ENCODE measurements at regions not wholly inside any gene's neighbourhood (a gene's known extent, or its start where the extent isn't known, plus 50 kb on each side); places are given as distances from the start of the nearest gene placed in this dataset.

DNA sequence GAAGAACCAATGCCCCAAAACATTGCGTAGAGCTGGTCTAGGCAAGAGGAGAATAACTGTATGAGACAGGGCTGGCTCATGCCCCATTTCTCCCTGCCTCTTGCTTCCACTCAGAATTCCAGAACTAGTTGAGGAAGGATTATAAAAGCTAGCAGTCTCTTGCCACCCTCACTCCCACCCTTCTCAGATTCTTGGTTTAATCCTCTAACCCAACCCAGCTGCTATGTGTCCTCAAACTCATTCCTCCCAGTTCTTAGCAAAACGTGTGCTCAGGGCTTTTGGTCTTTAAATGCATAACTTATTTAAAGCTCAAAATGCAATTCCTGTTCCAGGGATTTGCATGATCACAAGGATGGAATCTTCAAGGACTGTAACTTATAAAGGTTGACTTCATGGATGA is 466.3 kb downstream of the COG6 start:
- Histone ChIP-seq H3K9me3 (ENCODE audit: control insufficient read depth, insufficient read depth, low read length) (peaks cover 9% of the 10 kb centered on the region; the same call in 1 of the 2 replicates), H3K4me2 (ENCODE audit: low read length) (no peak overlapping the region), H3K9me2 (replicated peaks; ENCODE audit: control insufficient read depth, low read length) (no peaks in the 10 kb centered on the region), H3K36me3 (ENCODE audit: control insufficient read depth, low read length) (peaks cover 3% of the 10 kb centered on the region), H3K4me1 (ENCODE audit: control insufficient read depth, low read length) (peaks cover 56% of the 10 kb centered on the region), H4K20me1 (ENCODE audit: control insufficient read depth, insufficient read depth, low read depth, low read length) (no peaks in the 10 kb centered on the region), H3K79me2 (ENCODE audit: control insufficient read depth, low read length) (no peaks in the 10 kb centered on the region), H3K4me3 (ENCODE audit: low read length) (no peak overlapping the region), H3F3A (ENCODE audit: control insufficient read depth, insufficient read depth) (peaks cover 18% of the 10 kb centered on the region), H3K27me3 (ENCODE audit: control insufficient read depth, low read length) (no peaks in the 10 kb centered on the region), H3K27ac (ENCODE audit: low read depth, low read length) (no peak overlapping the region)
- TF ChIP-seq EZH2phosphoT487 (IDR thresholded peaks at IDR 0.05; ENCODE audit: borderline replicate concordance, low read length) = no peak
- TF ChIP-seq, protein P1, sequence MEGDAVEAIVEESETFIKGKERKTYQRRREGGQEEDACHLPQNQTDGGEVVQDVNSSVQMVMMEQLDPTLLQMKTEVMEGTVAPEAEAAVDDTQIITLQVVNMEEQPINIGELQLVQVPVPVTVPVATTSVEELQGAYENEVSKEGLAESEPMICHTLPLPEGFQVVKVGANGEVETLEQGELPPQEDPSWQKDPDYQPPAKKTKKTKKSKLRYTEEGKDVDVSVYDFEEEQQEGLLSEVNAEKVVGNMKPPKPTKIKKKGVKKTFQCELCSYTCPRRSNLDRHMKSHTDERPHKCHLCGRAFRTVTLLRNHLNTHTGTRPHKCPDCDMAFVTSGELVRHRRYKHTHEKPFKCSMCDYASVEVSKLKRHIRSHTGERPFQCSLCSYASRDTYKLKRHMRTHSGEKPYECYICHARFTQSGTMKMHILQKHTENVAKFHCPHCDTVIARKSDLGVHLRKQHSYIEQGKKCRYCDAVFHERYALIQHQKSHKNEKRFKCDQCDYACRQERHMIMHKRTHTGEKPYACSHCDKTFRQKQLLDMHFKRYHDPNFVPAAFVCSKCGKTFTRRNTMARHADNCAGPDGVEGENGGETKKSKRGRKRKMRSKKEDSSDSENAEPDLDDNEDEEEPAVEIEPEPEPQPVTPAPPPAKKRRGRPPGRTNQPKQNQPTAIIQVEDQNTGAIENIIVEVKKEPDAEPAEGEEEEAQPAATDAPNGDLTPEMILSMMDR (IDR thresholded peaks at IDR 0.05; ENCODE audit: low read depth, low read length, poor library complexity, severe bottlenecking) = no peak

DNA sequence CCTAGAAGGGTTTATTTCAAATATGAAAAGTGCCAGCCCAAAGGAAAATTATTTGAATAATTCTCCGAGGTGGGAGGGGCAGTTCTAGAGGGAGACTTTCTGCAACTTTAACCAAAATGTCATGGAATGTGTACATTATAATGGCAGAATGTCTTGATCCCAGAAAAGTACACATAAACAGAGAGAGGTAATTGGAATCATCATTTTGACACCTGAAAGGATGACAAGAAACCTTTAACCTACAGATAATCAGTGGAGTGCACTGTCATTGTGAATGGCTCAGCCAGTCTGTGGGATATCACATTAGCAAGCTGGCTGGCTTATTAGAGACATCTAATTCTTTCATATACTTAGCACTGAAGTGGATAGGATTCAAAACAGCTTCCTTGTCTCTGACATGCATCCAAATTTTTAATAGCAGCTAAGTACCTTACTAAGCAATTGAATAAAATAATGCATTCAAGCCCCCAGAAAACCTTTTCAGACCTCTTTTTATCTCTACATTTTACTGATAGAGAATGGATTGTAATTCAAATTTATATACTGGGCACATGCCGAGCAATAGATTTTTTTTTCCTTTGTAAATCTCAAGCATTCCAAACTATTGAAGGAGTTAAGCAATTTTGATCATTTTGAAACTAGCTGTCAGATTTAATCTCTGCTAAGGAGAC is 468.6 kb downstream of the COG6 start:
- H3K9me3 ChIP-seq (ENCODE audit: control insufficient read depth, insufficient read depth, low read length) = peaks cover 12% of the 10 kb centered on the region; the same call in 1 of the 2 replicates
- H3K4me3 ChIP-seq (ENCODE audit: low read length) = no peak overlapping the region

DNA sequence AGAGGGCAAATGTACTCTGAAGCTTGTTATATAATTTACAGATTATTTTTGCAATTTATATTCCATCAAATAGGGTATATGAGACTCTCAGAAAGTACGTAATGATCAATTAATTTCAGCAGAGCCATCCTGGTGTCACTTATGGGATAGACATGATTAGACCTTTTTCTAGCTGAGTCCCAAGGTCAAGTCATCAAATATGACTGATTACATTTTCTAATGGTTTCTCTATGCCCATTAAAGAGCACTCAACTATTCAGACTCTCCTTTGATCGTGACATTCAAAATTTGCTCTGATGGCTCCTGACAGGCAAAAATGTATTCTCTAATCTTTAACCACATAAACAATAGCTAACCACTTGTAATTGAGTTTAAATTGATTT is 469.2 kb downstream of the COG6 start:
- Histone ChIP-seq H3K9me3 (ENCODE audit: control insufficient read depth, insufficient read depth, low read length) (peaks cover 16% of the 10 kb centered on the region; the same call in 1 of the 2 replicates), H3K4me2 (ENCODE audit: low read length) (peak overlapping the region; percentile 86), H3K27ac (ENCODE audit: low read depth, low read length) (peak overlapping the region; percentile 99), H3K9me2 (replicated peaks; ENCODE audit: control insufficient read depth, low read length) (no peaks in the 10 kb centered on the region), H3K4me1 (ENCODE audit: control insufficient read depth, low read length) (peaks cover 80% of the 10 kb centered on the region), H3K79me2 (ENCODE audit: control insufficient read depth, low read length) (no peaks in the 10 kb centered on the region), H3F3A (ENCODE audit: control insufficient read depth, insufficient read depth) (peaks cover 34% of the 10 kb centered on the region), H4K20me1 (ENCODE audit: control insufficient read depth, insufficient read depth, low read depth, low read length) (no peaks in the 10 kb centered on the region), H3K4me3 (ENCODE audit: low read length) (peak overlapping the region; percentile 69; the same call in 1 of the 2 replicates), H3K27me3 (ENCODE audit: control insufficient read depth, low read length) (no peaks in the 10 kb centered on the region), H3K36me3 (ENCODE audit: control insufficient read depth, low read length) (peaks cover 21% of the 10 kb centered on the region)
- TF ChIP-seq, protein P1 (IDR thresholded peaks at IDR 0.05; ENCODE audit: low read depth, low read length, poor library complexity, severe bottlenecking) = no peak
- TF ChIP-seq EZH2phosphoT487 (IDR thresholded peaks at IDR 0.05; ENCODE audit: borderline replicate concordance, low read length) = no peak

More for the DNA sequence above, 468.6 kb downstream of the COG6 start:
- Histone ChIP-seq H3K9me2 (replicated peaks; ENCODE audit: control insufficient read depth, low read length) (no peaks in the 10 kb centered on the region), H3K36me3 (ENCODE audit: control insufficient read depth, low read length) (peaks cover 16% of the 10 kb centered on the region), H4K20me1 (ENCODE audit: control insufficient read depth, insufficient read depth, low read depth, low read length) (no peaks in the 10 kb centered on the region), H3K27ac (ENCODE audit: low read depth, low read length) (peak overlapping the region; percentile 99; the same call in 1 of the 2 replicates), H3K27me3 (ENCODE audit: control insufficient read depth, low read length) (no peaks in the 10 kb centered on the region), H3K79me2 (ENCODE audit: control insufficient read depth, low read length) (no peaks in the 10 kb centered on the region), H3K4me1 (ENCODE audit: control insufficient read depth, low read length) (peaks cover 78% of the 10 kb centered on the region), H3F3A (ENCODE audit: control insufficient read depth, insufficient read depth) (peaks cover 34% of the 10 kb centered on the region), H3K4me2 (ENCODE audit: low read length) (peak overlapping the region; percentile 86)
- TF ChIP-seq, protein P1 (IDR thresholded peaks at IDR 0.05; ENCODE audit: low read depth, low read length, poor library complexity, severe bottlenecking) = no peak
- no peak for TF ChIP-seq EZH2phosphoT487 (IDR thresholded peaks at IDR 0.05; ENCODE audit: borderline replicate concordance, low read length)
